Renal cortical epithelial cell (primary cell): ENCODE measurements at regions not wholly inside any gene's neighbourhood (a gene's known extent, or its start where the extent isn't known, plus 50 kb on each side); places are given as distances from the start of the nearest gene placed in this dataset.
"Not testable (repeated sequence)": the region's sequence is repeated elsewhere in the genome, so short reads cannot be mapped to it uniquely, and the experiment has no call there.

ENCODE experiments used
- DNase-seq: peaks from one replicate; pipeline ENCODE4 v3.0.0-alpha.2; 2011; ENCODE audit warnings: low read depth

GRCh38 chr5:20370061-20370460 is 382.1 kb upstream of the CDH18 start:
- no peak for DNase-seq

- no peak for DNase-seq
Observed at GRCh38 chr5:20369518-20369885, 381.5 kb upstream of the CDH18 start.

GRCh38 chr5:20368571-20369517 is 380.8 kb upstream of the CDH18 start:
- no peak for DNase-seq

GRCh38 chr5:20367178-20367577 is 379.2 kb upstream of the CDH18 start:
- no peak for DNase-seq

- no peak for DNase-seq
Observed at GRCh38 chr5:20360263-20360662, 372.3 kb upstream of the CDH18 start.

- peak; percentile 1 for DNase-seq
Observed at GRCh38 chr5:20359377-20359776, 371.4 kb upstream of the CDH18 start.

GRCh38 chr5:20353499-20353898 is 365.5 kb upstream of the CDH18 start:
- DNase-seq, result no peak

GRCh38 chr5:20351849-20352248 is 363.8 kb upstream of the CDH18 start:
- no peak for DNase-seq

GRCh38 chr5:20348321-20348720 is 360.3 kb upstream of the CDH18 start:
- DNase-seq, result no peak

GRCh38 chr5:20347334-20347733 is 359.3 kb upstream of the CDH18 start:
- no peak for DNase-seq

- DNase-seq, result no peak
Observed at GRCh38 chr5:20340126-20340525, 352.1 kb upstream of the CDH18 start.

GRCh38 chr5:20335978-20336377 is 348.0 kb upstream of the CDH18 start:
- DNase-seq, result no peak

- DNase-seq, result no peak
Observed at GRCh38 chr5:20331826-20332225, 343.8 kb upstream of the CDH18 start.

GRCh38 chr5:20323323-20323722 is 335.3 kb upstream of the CDH18 start:
- DNase-seq, result no peak

GRCh38 chr5:20307391-20307790 is 319.4 kb upstream of the CDH18 start:
- no peak for DNase-seq

- no peak for DNase-seq
Observed at GRCh38 chr5:20305463-20305862, 317.5 kb upstream of the CDH18 start.

- not testable (repeated sequence) for DNase-seq
Observed at GRCh38 chr5:20304570-20304969, 316.6 kb upstream of the CDH18 start.

GRCh38 chr5:20300110-20300509 is 312.1 kb upstream of the CDH18 start:
- DNase-seq, result no peak

- DNase-seq, result no peak
Observed at GRCh38 chr5:20294696-20295095, 306.7 kb upstream of the CDH18 start.

- no peak for DNase-seq
Observed at GRCh38 chr5:20291766-20292165, 303.8 kb upstream of the CDH18 start.

GRCh38 chr5:20287640-20288039 is 299.6 kb upstream of the CDH18 start:
- DNase-seq, result no peak

GRCh38 chr5:20286512-20286911 is 298.5 kb upstream of the CDH18 start:
- DNase-seq, result peak; percentile 72

GRCh38 chr5:20276959-20277263 is 288.9 kb upstream of the CDH18 start:
- DNase-seq, result no peak
